Colonic mucosa (tissue), 4 donors: ENCODE measurements at regions not wholly inside any gene's neighbourhood (a gene's known extent, or its start where the extent isn't known, plus 50 kb on each side); places are given as distances from the start of the nearest gene placed in this dataset.
"Not testable (repeated sequence)": the region's sequence is repeated elsewhere in the genome, so short reads cannot be mapped to it uniquely, and the experiment has no call there.

Experiments
- DNase-seq: peaks from one replicate; pipeline ENCODE4 v3.0.0-alpha.2; 2020
- H3K27ac ChIP-seq: fragments of 200-600 bp; one replicate; pipeline ENCODE4 v1.8.0; 2021
- H3K27me3 ChIP-seq: fragments of 200-600 bp; one replicate; pipeline ENCODE4 v1.8.0; 2021
- H3K36me3 ChIP-seq: fragments of 200-600 bp; one replicate; pipeline ENCODE4 v1.8.0; 2021
- H3K4me1 ChIP-seq: fragments of 200-600 bp; one replicate; pipeline ENCODE4 v1.8.0; 2021; ENCODE audit warnings: mild to moderate bottlenecking
- H3K4me3 ChIP-seq: fragments of 200-600 bp; one replicate; pipeline ENCODE4 v1.8.0; 2021
- H3K9ac ChIP-seq, 2 donors: one replicate each; pipeline ENCODE4 v1.7.0; 2013; ENCODE audit warnings: control low read depth in 2 of 2, low read depth in 2 of 2, low read length in 2 of 2
- H3K9me3 ChIP-seq: fragments of 200-600 bp; one replicate; pipeline ENCODE4 v1.8.0; 2021
- intact Hi-C: fragments of 100-400 bp; cut with DNase I; formaldehyde crosslinking; loops from one replicate; pipeline ENCODE4 v1.14.1; 2022
- donor health status: healthy.
- donor health status: DM: no; HTN: no; CAD: no.
- donor health status: DM: no; HTN: no; CAD: no.

DNA sequence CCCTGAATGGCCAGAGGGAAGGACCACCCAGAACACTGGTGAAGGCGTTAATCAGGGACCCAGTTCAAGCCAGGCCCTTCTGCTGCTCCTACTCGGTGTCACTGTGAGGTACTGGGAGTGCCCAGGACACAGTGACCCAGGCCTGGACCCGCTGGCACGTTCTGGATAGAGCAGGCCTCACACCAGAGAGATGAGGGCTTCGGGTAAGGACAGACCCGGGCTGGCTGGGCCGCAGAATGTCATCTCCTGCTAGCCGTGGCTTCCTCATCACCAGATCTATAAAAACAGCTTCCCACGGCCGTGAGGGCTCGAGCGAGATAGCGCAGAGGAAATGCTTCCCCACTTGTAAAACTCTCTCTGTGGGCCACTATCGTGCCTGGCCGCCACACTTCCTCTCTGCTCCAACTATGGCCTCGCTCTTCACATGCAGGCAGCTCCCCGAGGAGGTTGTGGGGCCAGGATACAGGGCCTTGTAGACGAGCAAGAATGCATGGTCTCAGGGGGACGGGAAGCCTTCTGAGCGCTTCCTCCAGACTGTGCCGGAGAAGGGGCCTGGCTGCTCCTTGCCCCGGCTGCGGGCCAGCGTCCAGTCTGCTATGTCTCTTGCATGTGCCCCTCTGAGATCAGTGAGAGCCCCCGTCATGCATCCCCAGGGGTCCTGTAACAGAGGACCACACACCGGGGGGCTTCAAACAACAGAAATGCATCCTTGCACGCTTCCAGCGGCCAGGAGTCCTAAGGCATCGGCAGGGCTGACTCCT, 161.6 kb upstream of the ZNF469 start:
- H3K4me3 ChIP-seq, DNase-seq, H3K9me3 ChIP-seq, H3K27me3 ChIP-seq, H3K27ac ChIP-seq, H3K36me3 ChIP-seq, H3K9ac ChIP-seq, intact Hi-C loops, H3K4me1 ChIP-seq: not testable (repeated sequence)

DNA sequence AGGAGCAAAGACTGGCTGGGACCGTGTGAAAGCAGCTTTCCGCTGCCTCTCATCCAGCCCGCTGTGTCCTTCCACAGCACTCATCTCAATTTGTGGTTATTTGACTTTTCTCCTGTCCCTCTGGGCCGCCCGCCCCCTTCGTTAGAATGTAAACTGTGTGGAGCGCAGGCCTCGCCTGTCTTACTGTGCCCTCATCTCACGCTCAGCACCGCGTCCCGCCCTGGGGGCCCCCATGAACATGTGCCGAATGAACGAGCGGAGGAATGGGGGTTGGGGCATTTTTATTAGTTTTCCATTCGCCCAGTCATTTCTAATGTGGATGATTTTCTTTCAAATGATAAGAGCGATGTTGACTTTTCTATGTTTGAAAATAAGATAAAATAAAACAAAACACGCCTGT, 159.1 kb upstream of the ZNF469 start:
- DNase-seq, H3K9ac ChIP-seq, H3K9me3 ChIP-seq, H3K36me3 ChIP-seq, H3K27me3 ChIP-seq, H3K4me1 ChIP-seq, intact Hi-C loops, H3K27ac ChIP-seq, H3K4me3 ChIP-seq: not testable (repeated sequence)

- H3K36me3 ChIP-seq, intact Hi-C loops, H3K27me3 ChIP-seq, H3K9me3 ChIP-seq, H3K4me1 ChIP-seq, H3K4me3 ChIP-seq, DNase-seq, H3K9ac ChIP-seq, H3K27ac ChIP-seq: not testable (repeated sequence)
Measured at GRCh38 chr16:88224131-88224898, 158.4 kb upstream of the ZNF469 start.

- H3K36me3 ChIP-seq, H3K27me3 ChIP-seq, DNase-seq, H3K4me3 ChIP-seq, H3K4me1 ChIP-seq, H3K27ac ChIP-seq, intact Hi-C loops, H3K9ac ChIP-seq, H3K9me3 ChIP-seq: not testable (repeated sequence)
Measured at GRCh38 chr16:88225640-88226230, 157.0 kb upstream of the ZNF469 start.

- H3K27me3 ChIP-seq, H3K4me1 ChIP-seq, H3K36me3 ChIP-seq, intact Hi-C loops, H3K9me3 ChIP-seq, H3K27ac ChIP-seq, DNase-seq, H3K9ac ChIP-seq, H3K4me3 ChIP-seq: not testable (repeated sequence)
Measured at GRCh38 chr16:88226302-88226701, 156.5 kb upstream of the ZNF469 start.

- intact Hi-C loops, H3K9ac ChIP-seq, H3K36me3 ChIP-seq, H3K27me3 ChIP-seq, H3K27ac ChIP-seq, H3K4me3 ChIP-seq, H3K9me3 ChIP-seq, H3K4me1 ChIP-seq, DNase-seq: not testable (repeated sequence)
Measured at GRCh38 chr16:88227026-88227721, 155.6 kb upstream of the ZNF469 start.

GRCh38 chr16:88227722-88228482, 154.9 kb upstream of the ZNF469 start:
- H3K4me3 ChIP-seq, H3K4me1 ChIP-seq, H3K9ac ChIP-seq, H3K36me3 ChIP-seq, H3K27ac ChIP-seq, intact Hi-C loops, H3K27me3 ChIP-seq, DNase-seq, H3K9me3 ChIP-seq: not testable (repeated sequence)

GRCh38 chr16:88228751-88229150, 154.0 kb upstream of the ZNF469 start:
- intact Hi-C loops, H3K36me3 ChIP-seq, H3K4me1 ChIP-seq, DNase-seq, H3K9me3 ChIP-seq, H3K9ac ChIP-seq, H3K27me3 ChIP-seq, H3K27ac ChIP-seq, H3K4me3 ChIP-seq: not testable (repeated sequence)

- intact Hi-C loops, H3K4me1 ChIP-seq, H3K27ac ChIP-seq, H3K4me3 ChIP-seq, H3K9me3 ChIP-seq, H3K36me3 ChIP-seq, DNase-seq, H3K9ac ChIP-seq, H3K27me3 ChIP-seq: not testable (repeated sequence)
Measured at GRCh38 chr16:88229710-88230109, 153.0 kb upstream of the ZNF469 start.

DNA sequence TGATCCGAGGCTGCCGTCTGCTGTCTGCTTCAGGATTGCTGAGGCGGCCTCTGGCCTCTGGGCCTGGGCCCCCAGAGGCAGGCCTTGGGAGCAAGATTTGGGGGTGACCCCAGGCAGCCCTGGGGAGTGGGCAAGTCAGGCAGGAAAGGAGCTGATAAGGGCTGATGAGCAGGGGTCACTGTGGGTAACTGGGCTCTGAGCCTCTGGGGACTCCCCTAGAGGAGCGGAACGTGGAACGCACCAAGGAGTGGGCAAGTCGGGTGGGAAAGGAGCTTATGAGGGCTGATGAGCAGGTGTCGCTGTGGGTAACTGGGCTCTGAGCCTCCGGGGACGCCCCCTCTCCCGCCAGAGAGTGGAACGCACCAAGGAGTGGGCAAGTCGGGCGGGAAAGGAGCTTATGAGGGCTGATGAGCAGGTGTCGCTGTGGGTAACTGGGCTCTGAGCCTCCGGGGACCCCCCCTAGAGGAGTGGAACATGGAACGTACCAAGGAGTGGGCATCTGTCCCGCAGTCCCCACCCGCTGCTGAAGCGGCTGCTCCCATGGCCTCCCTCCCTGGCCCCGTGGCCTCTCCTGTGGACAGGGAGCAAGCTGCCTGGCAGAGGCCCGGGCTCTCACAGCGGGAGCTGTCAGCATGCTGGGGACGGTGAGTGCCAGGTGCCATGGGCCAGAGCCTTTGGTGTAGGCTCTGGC, 152.3 kb upstream of the ZNF469 start:
- H3K9me3 ChIP-seq, H3K36me3 ChIP-seq, intact Hi-C loops, H3K4me3 ChIP-seq, H3K4me1 ChIP-seq, DNase-seq, H3K9ac ChIP-seq, H3K27me3 ChIP-seq, H3K27ac ChIP-seq: not testable (repeated sequence)

DNA sequence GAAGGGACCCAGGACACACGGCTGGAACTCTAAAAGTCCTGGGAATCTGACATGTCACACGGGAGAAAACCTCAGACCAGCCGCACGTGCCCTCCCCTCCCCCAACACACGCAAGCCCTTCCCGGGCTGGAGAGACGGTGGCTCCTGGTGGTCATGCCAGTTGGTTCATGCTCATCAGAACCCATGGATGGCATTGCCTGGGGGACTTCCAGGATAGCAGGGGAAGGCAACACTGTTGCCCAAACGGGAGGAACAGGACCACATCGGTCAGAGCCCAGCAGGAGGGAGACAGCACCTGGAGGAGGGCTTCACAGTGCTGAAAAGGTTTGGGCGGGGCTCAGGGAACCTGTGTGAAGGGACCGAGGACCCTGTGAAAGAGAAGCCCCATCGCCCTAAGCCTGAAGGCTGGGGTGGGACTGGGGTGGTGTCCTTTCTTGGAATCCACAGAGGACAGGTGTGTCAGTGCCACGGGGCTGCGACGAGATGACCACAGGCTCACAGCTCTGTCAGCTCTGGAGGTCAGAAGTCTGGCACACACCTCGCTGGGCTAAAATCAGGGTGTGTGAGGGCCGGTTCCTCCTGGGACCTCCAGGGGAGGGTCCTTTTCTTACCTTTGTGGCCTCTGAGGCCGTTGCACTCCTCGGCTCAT, 151.7 kb upstream of the ZNF469 start:
- DNase-seq, H3K36me3 ChIP-seq, H3K4me3 ChIP-seq, H3K9me3 ChIP-seq, H3K27me3 ChIP-seq, H3K4me1 ChIP-seq, intact Hi-C loops, H3K27ac ChIP-seq, H3K9ac ChIP-seq: not testable (repeated sequence)

DNA sequence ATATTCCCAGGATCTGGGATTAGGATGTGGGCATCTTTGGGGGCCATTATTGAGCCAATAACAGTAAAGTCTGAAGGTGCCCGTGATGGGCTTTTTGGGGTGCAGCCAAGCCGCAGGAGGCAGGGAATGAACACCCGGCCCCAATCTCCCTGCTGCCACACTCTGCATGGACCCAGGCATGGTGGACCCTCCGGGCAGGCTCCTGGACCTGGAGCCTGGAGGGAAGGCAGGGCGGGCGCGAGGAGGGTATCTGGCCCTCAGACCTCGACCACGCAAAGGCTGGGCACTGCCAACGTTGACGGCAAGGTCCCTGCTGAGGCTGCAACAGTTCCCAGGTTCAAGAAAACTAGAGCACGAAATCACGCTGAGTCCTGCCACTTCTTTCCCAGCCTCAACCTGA, 150.9 kb upstream of the ZNF469 start:
- H3K4me3 ChIP-seq, H3K4me1 ChIP-seq, H3K9ac ChIP-seq, intact Hi-C loops, H3K27me3 ChIP-seq, DNase-seq, H3K36me3 ChIP-seq, H3K27ac ChIP-seq, H3K9me3 ChIP-seq: not testable (repeated sequence)
